ENCODE measurements at regions not wholly inside any gene's neighbourhood (a gene's known extent, or its start where the extent isn't known, plus 50 kb on each side); places are given as distances from the start of the nearest gene placed in this dataset.

DNA sequence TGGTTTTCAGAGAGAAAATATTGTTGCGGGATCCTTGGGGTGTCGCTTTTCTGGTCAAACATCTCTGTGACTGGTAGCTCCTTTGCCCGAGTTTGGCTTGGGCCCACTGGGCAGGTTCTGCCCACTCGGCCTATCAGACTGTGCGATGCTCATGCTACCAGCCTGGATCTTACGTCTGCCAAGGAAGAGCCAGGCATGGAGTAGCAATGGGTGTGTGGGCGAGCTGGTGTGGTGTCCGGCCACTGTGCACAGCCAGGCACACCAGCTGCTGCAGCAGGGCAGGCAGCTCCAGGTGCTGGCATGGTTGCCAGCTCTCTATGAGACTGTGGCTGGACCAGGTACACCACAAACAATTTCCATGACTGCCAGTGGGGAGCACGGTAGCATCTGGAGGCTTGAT, 1351.8 kb upstream of the PCDH20 start:
- no peak for TF ChIP-seq CTCF (IDR thresholded peaks at IDR 0.05)
- TF ChIP-seq EP300 (IDR thresholded peaks at IDR 0.05), result no peak

Data from ovary (tissue), 3 donors.